CD4-positive, alpha-beta T cell treated with Interleukin-6 for 4 hours (primary cell): ENCODE measurements at regions not wholly inside any gene's neighbourhood (a gene's known extent, or its start where the extent isn't known, plus 50 kb on each side); places are given as distances from the start of the nearest gene placed in this dataset.

ENCODE experiments used
- DNase-seq: peaks from one replicate; pipeline ENCODE4 v3.0.0-alpha.2; 2020; ENCODE audit warnings: mixed read lengths

DNA sequence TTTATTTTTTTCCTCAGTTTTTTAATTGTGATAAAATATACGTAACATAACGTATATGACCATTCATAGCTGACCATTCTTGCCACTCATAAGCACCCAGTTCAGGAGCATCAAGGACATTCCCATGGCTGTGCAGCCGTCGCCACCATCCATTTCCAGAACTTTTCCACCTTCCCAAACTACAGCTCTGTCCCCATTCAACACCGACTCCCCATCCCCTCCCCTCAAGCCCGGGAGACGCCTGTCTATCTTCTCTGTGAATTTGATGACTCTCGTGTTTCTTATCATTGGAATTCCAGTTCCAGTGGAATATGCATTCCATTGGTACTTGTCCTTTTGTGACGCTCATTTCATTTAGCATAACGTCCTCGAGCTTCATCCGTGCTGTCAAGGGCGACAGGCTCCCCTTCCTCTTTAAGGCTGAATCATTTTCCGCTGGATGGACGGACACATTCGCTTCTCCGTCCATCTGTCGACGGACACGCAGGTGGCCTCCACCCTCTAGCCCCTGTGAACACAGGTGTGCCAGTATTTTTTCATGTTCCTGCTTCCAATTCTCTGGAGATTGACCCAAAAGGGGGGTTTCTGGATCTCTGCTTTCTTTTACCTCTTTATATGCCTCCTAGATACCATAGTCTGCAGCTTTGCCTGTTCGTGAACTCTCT, 88.1 kb downstream of the YTHDF1 start:
- DNase-seq, result no peak

DNA sequence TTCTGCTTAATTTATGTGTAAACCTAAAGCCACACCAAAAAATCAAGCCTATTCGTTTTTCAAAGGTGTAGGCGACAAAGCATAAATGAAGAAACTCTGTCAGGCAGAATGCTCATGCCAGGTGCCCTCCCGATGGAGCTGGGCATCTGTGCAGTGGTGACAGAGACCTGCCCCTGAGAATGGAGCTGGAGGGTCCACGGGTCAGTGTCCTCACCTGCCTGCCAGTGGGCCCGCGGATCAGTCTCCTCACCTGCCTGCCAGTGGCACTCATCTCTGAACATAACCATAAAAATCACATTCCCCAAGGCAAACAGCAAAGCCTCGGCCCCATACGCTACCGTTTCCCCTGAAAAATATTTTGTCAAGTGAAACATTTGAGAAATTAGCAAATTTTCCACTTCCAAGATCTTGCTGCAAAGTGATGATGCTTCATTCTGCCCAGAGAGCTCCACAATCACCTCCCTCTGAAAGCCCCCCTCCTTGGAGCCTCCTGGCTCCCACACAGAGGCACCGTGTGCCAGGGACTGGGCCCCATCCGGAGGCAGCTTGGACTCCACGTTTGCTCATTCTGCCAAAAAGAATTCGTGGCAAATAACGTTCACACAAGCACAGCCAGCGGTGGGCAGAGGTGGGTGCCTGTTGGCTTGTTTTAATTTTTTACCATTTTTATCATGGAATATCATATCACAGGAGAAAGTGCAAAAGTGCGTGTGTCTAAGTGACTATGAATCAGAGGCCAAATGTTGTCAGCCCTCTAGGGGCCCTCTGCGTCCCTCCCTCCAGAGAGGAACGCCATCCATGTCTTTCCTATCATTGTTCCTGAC, 88.8 kb downstream of the YTHDF1 start:
- no peak for DNase-seq

DNA sequence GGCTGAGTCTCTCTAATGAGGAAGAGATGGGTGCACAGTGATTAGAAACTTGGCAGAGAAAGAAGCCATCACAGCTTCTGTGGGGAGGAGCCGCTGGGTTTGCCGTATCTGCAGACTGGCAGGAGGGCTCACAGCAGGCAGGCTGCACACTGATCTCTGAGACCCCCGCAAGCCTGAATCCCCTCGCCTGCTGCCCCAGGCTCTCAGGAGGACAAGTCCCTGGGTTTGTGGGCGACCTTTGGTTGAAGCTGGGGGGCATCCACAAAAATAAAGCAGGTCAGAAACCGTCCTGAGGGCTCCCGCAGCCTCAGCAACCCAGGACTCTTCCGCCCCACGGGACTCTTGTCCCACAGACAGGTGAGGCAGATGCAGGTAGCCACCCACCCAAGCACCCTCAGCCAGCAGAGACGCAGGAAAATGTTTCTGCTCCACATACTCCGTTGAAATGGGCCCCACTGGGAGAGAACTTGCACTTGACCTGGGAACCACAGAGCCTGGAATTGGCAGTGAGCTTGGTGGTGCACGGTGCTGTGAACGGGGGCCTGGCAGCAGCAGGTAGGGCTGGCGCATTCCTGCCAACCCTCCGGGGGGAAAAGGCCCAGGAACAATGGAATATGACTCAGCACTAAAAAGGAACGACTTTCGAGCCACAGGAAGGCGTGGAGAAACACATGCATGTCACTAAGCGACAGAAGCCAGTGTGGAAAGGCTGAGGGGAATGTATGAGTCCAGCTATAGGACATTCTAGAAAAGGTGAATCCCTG, 89.9 kb downstream of the YTHDF1 start:
- no peak for DNase-seq

DNA sequence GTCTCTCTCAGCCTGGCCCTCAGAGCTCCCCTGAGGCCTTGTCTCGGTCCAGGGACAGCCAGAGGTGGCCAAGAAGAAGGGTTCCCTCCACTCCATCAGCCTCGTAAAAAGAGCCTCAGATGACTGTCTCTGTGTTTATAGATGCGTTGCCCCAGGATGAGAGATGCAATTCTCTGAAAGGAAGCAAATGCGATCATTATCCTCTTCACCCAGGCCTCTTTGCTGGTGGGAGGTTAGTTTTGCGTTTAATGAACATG, 90.4 kb downstream of the YTHDF1 start:
- DNase-seq, result no peak

DNA sequence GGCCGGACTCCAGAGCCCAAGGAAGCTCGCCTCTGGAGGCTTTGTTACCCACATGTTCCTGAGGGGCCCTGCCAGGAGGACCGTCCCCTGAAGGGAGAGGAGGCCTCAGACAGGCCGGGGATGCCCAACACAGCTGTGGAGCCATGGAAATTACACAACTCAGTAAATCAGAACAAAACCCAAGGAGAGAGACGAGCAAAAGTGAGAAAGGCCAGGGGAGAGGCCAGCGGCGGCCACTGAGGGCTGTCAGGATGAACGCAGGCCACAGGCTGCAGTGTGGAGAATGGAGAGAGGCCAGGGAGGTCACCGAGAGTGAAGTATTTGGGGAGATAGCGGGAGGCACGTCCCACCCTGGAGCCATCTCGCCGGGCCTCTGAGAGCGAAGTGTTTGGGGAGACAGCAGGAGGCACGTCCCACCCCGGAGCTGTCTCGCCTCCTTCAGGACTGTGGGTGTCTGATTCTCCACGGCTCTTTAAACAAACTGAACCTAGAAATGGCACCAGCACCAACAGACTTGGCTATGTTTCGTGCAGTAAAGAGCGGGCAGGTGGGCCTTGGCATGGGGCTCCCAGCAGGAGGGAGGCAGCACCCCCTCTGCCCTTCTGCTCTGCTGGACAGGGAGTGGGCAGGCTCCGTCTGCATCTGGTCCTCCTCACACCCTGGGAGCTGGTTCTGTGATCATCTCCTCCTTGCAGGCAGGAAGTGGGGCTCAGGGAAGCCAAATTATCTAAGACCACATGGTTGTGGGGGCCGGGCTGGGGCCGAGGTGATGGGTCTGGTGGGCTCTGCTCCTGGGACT, 91.0 kb downstream of the YTHDF1 start:
- DNase-seq, result no peak

DNA sequence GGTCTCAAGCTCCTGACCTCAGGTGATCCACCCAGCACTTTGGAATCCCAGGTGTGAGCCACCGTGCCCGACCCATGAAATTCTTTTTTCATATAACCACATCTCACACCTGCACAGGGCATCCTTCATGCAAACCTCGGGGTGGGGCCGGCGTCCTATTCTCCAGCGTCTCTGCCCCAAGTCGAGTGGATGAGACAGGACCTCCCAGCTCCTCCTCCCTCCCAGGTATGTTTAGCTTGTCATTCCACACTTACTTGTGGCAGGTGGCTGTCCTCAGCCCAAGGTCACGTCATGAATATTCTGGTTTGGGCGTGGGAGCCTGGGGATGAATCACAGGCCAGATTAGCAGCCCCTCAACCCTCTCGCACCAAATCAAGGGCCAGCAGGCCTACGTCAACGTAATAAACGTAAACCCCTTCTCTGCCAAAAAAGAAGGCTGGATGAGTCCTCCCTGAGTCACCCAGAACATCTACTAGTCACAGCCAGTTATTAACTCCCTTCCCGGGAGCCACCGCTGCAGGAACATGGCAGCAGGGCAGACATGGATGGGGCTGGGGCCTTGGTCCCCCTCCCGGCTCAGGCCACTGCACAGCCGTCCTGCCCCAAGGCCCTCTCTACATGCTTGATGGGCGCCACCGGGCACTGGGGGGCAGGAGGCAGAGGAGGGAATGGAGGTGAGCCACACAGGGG, 91.7 kb downstream of the YTHDF1 start:
- no peak for DNase-seq

DNA sequence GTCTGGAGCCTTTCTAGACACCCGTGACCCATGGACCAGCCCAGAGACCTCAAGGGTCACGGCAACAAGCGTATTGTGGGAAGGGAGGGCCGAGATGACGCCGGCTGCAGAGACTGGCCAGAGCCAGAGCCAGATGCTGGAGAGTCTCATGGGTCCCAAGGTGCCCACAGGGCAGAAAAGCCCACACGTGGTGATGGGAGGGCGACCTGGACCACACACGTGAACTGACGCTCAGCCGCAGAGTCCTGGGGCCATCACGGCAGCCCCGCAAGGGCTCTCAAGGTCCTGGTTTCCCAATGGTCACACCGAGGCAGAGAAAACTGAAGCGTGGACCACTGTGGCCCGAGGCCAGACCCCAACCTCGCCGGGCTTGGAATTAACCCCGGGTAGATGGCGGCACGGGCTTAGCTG, 92.6 kb downstream of the YTHDF1 start:
- DNase-seq, result no peak

DNA sequence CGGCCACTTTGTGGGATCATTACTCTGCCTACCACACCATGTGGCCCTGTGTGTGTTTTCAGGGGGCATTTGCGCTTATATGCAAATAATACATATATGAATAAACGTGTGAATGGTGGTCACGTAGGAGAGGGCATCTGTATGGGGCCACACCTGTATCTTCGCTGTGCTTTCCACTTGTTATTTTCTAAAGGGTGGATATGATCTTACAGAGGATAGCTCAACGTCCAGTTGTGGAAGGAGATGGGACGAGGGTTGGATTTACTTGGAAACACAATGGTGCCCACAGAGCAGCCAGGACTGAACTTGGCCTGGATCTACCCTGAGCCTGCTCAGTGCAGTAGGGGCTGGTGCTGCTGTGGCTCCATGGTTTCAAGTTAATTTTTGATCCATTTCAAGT, 93.3 kb downstream of the YTHDF1 start:
- no peak for DNase-seq

DNA sequence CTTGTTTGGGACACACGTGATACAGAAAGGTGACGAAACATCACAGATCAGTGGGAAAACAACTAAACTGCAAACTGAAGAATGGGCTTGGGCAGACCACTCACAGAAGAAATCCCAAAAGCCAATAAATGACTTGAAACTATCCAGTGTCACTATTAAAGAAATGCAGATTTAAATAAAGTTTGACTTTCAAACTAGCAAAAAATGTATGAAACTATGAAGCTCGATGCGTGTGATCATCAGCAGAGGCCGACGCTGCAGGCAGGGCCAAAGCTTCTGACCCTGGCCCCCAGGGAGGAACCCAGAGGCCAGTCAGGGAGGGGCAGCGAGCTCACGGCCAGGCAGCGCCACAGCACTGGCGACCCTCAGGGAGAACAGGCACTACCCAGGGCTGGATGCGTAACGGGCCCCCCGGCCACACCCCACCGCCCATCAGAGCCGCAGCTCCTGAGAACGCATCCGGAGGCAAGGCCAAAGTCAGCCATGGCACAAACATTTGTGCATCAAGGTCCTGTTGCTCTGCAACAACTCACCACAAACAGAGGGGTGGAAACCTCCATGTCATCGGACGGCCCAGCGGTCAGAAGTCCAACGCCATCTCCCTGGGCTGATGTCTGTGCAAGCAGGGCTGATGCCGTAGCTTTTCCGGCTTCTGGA, 94.1 kb downstream of the YTHDF1 start:
- DNase-seq, result no peak

DNA sequence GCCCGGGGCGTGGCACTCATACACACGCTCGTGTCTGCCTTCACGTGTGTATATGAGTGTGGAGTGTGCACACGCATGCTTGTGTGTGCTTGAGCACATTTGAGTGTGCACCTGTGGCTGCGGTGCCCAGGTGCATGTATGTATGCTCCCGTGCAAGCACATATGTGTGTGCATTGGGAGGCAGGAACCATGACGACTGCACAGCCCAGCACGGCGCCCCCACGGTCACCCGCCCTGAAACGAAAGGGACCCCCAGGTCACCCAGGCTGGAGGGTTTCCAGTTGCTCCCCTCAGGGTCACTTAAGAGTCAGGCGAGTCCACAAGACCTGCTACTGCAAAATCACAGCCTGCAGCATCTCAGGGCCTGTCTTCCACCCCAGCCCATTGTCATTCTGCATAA, 94.7 kb downstream of the YTHDF1 start:
- DNase-seq, result no peak

DNA sequence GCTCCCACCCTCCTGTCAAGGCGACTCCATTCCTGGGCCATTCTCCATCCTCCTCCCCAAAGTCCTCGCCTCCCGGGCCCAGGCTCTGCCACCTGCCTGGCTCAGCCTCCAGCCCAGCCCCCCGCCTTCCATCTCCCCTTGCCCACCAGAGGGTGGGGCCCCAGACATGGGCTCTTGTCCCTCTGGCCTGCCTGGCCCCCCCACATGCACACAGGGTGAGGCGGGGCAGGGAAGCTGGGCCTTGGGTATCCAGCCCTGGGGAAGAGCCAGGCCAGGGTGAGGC, 95.2 kb downstream of the YTHDF1 start:
- no peak for DNase-seq

DNA sequence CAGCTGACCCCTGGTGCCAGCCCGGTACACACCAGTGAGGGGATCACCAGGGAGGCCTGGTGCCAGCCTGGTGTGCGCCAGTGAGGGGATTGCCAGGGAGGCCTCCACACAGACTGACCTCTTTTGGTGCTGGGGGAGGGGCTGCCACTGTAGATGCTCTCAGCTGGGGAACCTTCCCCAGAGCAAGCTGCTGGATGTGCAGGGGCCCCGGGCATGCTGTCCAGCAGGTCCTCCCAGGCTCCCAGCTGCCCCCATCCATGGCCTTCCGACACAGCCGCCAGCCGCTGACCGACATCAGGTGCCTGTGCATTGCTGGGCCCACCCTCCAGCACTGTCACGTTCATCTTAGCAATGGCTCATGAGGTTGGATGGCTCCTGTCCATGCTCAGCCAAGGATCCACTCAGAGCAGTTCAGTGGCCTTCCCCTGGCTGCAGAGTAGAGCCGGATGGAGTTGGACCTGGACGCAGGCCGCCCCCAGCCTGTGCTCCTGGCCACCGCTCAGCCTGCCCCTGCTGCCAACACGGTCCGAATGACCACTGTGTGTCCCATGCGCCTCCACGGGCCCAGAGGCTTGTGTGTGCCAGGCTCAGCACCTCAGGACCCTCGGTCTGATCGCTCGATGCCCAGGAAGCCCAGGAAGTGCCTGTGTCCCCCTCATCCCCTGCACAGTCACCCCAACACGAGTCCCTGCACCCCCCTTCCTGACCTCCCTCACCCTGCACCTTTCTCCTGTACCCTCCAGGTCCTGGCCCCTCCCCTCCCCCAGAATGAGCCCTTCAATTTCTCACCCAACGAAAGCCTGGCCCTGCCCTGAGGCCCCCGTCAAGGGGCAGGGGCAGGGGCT, 95.7 kb downstream of the YTHDF1 start:
- no peak for DNase-seq

DNA sequence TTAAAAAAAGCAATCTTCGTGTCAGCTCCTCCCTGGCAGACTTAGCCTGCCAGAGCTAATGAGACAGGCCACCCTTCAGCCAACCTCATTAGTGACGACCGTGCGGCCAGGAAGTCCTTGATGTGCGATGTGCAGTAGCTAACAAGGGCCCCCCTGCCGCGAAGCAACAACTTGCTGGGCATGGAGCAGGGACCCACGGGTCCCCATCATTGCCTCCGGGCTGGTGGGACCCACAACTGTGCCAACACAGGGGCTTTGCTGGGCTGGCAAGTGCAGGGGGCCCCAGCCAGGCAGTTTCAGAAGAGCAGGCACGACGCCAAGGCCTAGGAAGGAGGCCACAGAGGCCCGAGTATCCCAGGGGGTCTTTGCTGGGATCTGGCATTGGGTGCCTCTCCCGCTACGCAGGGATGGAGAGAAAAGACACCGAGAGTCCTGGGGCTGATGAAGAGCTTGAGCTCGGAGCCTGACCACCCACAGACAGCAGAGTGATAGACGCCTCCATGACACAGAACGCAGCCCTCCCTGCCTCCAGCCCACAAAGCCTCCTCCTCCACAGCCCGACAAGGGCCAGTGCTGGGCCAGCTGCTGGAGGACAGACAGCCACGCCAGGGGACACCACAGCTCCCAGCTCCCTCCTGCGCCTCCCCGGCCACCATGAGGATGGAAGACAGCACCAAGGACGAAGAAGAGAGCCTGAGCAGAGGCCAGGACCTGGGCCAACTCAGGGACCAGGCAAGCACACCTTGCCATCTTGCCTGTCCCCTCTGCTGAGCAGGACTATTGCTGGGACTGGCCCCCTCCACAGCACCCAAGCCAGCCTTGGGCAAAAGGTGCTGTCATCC, 96.6 kb downstream of the YTHDF1 start:
- DNase-seq, result no peak

DNA sequence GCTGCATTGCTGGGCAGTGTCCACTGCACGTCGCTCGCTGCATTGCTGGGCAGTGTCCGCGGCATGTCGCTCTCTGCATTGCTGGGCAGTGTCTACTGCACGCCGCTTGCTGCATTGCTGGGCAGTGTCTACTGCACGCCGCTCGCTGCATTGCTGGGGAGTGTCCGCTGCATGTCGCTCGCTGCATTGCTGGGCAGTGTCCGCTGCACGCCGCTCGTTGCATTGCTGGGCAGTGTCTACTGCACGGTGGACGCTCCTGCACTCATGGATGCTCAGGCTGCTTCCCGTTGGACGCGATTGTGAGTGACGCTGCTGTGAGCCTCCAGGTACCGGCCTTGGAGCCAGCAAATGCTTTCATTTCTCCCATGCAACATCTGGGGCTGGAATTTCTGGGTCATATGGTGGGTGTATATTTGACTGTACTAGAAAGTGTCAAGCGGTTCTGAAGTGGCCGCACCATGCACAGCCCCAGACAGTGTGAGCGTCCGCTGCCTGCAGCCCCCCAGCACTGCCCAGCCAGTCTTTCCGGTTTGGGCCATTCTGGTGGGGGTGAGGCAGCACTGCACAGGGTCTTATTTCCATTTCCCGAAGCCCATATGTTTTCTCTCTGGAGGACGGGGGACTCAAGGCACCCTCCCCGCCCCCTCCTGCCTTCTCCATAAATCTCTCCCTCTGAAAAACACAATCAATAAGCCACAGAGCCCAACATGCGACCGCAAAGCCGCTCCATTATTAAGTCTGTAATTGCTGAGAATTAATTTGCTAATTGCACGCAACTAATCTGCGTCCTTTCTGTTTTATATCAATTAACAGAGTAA, 97.4 kb downstream of the YTHDF1 start:
- DNase-seq, result no peak

DNA sequence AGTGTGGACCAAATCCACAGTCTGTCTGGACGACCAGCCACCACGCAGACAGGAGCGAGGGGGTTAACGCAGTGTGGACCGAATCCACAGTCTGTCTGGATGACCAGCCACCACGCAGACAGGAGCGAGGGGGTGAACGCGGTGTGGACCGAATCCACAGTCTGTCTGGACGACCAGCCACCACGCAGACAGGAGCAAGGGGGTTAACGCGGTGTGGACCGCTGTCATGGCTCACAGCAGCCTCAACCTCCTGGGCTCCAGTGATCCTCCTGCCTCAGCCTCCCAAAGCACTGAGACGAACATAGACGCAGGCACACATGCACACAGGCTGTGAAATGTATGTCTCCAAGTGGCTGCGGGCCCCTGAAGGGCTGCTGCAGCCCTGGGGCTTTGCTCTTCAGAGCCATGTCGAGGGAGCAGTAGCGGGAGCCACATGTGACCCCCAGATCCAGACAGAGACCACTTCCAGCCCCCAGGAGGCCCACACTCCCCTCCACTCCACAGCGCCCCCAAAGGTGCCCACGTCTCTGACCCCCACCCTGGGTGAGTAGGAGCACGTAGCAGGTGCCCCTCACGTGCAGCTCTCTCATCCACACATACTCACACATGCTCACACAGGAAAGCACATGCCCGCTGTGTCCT, 98.1 kb downstream of the YTHDF1 start:
- no peak for DNase-seq

DNA sequence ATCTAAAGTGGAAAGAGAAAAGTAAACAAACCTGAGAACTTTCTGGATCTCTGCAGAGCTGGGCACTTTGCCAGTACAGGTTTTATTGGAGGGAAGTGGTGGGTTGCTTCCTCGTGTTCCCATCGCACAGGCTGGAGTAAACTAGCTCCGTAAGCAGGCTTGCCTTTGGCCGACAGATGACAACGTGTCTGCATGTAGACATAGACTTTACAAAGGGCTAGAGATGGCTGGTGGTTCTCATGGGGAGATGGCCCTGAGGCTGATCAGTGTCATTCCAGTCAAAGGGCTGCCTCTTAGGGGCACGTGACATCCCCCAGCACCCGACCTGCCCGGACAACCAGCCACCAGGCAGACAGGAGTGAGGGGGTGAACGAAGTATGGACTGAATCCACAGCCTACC, 98.8 kb downstream of the YTHDF1 start:
- no peak for DNase-seq

DNA sequence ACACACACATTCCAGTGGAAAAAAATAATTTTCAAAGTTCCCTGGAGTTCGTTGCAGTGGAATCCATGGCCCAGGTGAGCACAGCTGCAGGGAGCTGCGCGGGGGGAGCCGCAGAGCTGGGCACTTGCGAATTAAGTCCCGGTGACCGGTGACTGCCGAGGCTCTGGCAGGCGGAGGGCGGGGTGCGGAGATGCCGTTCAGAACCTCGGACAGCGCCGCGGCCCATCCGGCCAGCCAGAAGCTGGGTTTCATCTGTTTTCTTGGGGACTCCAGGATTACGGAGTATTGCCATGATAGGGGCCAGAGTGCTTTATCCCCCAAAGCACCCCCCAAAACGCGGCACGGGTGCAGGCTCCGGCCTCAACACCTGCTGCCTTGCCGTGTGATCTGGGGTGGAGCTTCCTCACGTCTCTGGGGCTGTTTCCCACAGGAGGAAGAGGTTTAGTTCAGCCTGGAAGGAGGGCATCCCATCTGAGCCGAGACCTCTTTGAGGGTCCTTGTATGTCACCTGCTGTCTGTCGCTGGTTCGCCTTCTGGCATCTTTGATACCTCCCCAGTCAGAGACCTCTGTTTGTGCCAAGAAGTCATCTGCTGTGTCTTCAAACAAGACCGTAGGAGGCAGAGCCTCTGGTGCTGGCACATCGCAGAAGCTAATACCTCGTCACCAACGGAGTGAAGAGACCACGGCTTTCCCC, 99.4 kb downstream of the YTHDF1 start:
- no peak for DNase-seq

DNA sequence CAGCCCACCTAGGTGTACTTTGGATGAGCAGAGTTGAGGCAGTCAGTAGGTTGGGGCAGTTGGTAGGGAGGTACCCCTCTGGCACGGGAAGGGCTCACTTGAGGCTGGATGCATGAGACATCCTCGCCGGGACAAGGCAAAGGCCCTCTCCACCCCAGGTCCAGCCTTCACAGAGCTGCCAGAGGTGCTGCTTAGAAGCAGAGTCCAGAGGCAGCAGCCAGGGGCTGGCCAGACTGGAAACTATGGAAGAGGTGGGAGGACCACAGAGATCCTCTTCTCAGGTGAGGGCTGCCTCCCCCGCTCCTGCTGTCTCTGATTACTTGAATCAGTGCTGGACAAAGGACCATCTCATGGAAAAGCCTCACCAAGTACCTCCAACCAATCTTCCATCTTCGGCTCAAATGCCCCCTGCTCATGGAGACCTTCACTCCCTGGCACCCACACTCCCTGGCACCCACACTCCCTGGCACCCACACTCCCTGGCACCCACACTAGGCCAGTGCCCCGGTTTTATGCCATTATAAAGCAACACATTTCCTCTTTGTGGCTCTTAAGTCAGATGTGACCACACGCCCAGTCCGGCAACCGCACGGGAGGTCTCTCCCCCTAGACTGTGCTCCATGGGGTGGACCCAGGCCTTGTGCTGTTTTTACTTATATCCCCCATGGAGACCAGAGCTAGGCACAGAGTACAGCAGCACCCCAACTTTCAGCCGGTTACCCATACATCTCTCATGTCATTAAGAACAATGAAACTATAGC, 100.1 kb downstream of the YTHDF1 start:
- no peak for DNase-seq
